Inferior parietal cortex (tissue), 1 donor: ENCODE measurements at regions not wholly inside any gene's neighbourhood (a gene's known extent, or its start where the extent isn't known, plus 50 kb on each side); places are given as distances from the start of the nearest gene placed in this dataset.

Experiments used
- DNase-seq: peaks from one replicate; pipeline ENCODE4 v3.0.0-alpha.2; 2016; ENCODE audit errors: extremely low spot score

DNA sequence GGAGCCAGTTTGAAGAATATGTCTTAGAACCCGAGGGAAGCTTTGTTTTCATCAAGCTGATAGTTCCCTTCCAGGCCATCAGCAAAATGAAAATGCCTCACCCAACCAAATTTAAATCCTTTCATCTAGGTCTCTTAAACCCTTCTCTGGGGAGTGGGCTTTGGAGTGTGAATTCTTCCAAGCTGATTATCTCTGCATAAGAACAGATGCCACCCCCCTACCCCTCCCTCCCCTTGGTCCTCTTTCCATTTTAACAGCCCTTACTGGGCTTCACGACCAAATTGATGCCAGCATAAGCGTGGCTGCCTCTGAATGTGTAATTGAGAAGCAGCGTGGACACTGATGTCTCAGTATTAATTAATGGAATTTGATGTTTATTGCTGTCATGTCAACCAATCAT is 509.7 kb upstream of the CLINT1 start:
- no peak for DNase-seq

DNA sequence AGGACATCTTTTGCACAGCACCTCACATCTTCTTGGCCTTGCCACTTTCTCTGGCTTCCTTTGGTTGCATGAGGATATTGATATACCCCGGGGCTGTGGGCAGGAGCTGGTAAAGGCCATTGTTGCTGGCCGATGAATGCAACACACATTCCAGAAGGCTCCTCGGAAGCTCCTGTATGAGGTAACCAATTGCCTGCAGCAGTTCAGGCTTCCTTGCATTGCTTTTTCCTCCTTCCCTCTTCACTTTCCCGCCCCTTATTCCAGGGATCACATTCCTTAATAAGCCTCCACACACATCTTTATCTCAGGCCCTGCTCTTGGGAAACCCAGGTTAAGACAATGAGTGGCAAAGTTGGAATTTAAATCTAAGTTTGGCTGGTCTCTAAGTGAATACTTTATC is 505.4 kb upstream of the CLINT1 start:
- DNase-seq, result no peak

DNA sequence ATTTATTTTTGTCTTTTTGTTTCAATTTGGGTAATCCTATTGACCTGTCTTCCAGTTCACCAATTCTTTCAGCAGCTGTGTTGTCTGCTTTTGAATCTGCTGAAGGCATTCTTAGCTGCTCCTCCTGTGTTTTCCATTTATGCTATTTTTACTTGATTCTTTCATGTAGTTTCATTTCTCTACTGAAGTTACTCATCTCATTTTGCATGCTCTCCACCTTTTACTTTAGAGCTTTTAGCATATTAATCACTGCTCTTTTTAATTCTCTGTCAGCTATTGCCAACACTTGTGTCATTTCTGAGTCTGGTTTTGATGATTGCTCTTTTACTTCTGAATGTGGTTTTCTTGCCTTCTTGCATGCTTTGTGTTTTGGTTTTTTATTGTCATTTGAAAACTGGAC is 496.0 kb upstream of the CLINT1 start:
- no peak for DNase-seq

DNA sequence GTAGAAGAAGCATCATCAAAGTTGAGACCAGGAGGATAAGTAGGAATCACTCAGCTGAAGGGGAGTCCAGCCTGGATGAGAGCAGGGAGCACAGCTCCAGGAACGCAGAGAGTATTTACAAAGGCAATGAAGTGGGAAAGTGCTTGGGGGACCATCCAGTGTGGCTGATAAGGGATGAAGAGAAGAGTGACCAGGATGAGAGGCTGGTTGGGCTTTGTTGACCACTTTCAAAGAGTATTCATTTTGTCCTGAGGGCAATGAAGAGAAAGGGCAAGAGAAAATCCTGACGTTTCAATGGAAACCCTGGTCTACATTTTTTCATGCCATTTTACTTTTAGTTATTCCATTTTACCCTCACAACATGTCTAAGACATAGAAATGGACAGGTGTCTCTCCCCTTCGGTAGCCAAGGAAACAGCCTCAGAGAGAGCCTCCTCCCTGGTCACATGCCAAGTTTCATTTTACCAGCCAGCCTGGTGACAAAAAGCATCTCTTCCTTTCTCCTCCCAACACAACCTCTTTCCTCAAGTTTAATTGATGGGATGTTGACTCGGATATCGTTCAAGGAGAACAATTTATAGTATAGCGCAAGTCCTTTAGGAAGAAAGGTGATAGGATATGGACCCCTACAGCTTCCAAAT is 492.7 kb upstream of the CLINT1 start:
- DNase-seq, result no peak

DNA sequence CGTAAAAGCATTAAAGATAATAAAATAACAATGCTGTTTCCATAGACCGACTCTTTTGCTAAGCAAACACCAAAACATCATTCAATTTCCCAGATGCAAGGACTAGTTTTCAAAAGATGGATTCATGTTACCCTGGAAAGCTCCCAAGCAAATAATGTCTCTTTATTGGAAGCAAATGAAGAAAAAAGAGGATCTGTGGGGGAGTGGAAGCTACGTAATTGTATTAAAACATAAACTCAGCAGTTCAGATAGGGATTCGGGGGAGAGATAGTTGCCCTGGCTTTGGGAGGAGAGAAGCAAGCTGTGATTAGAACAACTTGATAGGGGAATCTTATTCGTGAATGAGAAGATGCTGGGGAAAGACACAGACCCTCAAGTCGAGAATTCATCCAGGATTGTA is 491.0 kb upstream of the CLINT1 start:
- DNase-seq, result no peak

DNA sequence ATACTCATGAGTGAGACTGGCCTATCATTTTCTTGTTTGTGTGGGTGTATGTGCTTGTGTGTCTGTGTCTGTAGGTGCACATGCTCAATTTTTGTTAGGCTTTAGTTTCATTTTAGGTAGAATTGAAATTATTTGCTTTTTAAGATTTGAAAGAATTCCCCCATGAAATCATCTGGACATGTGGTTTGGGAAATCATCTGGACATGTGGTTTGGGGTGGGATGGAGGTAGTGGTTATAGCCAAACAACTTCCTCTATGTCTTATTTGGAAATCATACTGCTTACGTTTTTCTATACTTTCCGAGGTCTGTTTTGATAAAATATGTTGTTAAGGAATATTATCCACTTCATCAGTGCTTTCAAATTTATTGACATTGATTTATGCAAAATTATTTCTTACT is 485.4 kb upstream of the CLINT1 start:
- DNase-seq, result no peak

DNA sequence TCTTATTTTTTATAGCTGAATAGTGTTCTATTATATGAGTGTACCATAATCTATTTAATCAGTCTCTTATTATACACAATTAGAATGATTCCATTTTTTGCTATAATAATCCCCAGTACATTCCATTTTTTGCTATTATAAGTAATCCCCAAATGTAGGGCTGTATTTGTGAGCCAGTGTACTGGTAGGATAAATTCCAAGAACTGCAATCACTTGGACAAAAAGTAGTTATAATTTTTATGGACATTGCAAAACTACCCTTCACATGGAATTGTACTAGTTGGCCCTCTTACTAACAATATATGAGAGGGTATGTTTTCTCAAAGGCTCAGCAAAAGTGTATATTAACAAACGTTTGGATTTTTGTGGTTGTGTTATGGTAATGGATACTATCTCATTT is 481.7 kb upstream of the CLINT1 start:
- DNase-seq, result no peak

DNA sequence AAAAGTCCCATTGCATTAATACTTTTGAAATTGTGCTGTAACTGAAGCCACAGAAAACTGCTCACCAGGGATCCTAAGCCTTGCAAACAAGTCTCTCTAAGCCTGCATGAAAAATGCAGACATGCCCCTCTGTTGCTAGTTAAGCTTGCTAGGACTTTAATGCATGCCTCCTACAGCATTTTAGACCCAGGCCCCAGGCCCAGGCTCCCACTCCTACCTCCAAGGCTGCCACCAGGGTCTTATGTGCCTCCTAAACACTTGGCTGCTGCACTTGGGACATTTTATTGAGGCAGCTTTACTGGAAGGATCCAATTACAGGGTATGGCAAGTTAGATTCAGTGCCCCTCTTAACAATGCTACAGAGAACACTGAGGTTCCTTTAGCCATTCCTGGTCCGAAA is 467.3 kb upstream of the CLINT1 start:
- no peak for DNase-seq

DNA sequence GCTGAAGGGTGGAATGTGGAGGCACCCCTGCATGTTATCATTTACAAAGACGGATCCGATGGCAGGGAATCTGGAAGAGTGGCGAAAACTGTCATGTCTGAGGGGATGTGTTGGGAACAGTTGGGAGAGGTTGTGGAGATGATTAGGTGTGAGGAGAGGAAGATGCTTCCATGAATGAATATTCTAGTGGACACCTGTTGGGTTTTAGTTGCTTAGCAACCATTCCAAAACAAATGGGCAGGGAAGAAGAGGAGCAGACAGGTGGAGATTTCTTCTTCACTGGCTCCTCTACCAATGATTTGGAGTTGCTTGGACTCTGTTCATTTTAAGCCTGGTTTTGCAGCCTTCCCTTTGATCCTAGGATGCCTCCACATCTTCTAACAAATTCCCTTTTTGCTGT is 465.3 kb upstream of the CLINT1 start:
- DNase-seq, result no peak

DNA sequence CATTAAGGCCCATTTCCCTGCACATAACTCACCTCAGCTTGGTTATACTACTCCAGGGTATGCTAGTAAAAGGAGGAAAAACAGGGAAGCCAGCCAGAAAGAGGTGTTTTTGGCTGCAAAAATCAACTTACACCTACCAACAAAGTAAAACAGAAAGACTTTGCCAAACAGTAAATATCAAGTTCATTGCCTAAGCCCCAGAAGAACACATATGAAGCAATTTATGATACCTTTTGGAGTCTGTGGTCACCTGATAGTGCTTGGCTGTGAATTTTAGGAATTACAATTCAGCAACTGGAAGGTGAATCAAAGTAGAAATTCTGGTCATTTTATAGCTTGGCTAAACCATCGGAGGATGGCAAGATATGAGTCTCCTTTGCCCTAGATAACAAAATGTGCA is 463.7 kb upstream of the CLINT1 start:
- DNase-seq, result no peak

DNA sequence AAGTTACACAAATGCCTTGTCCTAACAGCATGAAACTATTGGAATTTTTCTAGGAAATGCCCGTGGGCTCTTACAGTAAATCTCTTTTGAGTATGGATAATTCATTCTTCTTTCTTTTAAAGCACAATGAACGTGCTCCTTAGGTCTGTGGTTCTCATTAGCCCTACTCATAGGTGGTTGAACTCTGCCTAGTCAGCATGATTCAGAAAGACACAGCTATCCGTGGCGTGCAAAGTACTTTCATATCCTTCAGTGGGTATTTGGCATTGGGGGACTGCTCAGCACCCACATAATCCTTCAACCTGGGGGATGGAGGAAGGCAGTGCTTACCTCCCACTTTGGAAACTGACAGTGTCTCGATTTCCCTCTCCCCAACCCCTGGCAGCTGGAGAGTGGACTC is 462.0 kb upstream of the CLINT1 start:
- DNase-seq, result no peak

DNA sequence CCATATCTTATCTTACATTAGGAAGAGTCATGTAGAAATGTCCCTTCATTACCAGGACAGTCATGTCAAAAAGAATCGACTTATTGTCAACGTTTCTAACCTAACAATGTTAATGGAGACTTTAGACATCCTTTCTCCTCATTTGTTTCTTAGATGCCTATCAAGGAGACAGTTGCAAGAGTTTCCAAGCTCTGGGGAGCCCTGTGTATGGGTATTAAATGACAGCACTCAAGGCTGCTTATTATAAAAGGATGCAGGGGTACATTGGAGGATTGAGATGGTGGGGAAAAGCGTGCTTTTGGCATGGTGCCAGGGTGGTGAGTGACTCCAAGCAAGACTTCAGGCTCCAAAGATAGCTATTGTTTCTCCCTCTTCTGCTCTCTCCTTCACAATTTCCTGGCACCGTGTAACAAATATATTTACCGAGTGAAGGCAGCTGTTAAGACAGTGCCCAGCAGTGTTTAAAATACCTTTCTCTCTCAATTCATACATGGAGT is 461.3 kb upstream of the CLINT1 start:
- DNase-seq, result no peak

DNA sequence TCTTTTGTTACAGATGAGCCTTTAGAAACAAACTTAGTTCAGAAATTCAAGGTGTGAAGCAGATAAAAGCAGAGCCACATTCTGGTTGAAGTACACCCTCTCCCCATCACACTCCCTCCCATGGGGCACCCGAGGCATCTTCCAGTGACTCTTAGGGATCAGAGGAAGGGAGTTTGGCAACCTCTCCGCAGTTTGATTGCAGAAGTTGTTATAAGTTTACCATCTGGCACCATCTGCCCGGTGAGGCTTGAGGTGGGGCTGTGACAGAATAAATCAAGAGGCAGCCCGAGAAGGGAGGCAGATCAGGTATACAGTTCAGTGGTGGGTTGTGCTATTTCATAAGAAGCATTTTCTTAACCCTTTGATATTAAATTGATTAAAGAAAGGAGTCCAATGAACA is 458.6 kb upstream of the CLINT1 start:
- no peak for DNase-seq

DNA sequence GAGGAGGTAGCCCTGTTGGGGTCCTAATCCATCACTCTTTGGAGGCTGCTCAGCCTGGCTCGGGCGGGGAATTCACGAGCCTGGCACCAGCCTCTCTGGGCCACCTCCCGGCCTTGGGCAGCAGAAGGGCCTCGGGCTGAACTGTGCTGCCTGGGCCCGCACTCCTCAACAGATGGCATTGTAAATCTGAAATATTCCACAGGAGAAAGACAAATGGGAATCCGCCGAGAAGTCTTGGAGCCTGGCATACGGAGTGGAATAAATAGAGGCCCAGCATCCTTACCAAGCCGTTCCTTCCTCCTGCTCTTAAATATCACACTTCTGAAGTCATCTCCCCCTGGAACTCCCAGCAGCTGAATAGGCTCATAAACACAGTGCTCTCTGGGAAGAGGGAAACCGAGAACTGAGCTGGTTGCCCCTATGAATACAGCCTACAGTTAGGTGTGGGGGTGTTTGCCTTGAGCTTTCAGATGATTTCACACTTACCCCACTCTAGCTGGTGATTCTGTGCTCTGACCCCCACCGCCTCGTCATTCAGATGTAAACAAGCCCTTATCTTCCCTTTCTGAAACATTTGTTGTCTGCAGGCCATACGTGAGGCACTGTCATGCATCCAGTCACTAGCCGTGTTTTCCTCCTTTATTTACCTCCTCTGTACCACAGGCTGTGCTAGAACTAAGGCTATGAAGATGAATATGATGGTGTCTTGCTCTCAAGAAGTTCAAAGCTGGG is 455.0 kb upstream of the CLINT1 start:
- DNase-seq, result no peak

DNA sequence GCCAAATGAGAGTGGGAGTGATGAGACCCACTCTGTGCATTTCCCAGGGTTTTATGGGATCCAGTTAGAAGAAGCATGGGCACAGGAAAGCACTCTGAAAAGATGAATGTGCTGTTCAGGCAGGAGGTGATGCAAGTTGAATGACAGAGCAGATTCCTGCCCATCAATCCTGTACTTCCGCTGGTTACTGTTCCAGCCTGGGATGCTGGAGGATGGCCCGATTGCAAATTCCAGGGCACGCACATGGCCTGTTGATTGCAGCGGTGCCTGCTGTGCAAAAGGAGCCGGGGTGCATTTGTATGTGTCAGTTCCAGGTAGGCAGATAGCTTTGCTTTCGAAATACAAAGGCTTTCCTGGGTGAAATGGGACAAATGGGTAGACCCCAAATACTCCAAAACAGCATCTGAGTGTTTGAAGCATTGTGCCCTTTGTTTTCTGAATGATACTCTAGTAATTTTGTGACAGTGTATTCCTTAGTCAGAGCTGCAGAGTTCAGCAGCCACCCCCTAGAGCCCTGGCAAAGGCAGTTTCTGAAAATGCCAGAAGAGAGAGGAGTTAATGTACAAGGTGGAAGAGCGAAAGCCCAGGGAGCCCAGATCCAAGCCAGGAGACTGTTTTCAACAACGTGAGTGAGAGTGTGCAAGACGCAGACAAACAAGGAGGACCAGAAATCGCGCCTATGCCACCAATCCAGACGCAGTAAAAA is 454.2 kb upstream of the CLINT1 start:
- no peak for DNase-seq

DNA sequence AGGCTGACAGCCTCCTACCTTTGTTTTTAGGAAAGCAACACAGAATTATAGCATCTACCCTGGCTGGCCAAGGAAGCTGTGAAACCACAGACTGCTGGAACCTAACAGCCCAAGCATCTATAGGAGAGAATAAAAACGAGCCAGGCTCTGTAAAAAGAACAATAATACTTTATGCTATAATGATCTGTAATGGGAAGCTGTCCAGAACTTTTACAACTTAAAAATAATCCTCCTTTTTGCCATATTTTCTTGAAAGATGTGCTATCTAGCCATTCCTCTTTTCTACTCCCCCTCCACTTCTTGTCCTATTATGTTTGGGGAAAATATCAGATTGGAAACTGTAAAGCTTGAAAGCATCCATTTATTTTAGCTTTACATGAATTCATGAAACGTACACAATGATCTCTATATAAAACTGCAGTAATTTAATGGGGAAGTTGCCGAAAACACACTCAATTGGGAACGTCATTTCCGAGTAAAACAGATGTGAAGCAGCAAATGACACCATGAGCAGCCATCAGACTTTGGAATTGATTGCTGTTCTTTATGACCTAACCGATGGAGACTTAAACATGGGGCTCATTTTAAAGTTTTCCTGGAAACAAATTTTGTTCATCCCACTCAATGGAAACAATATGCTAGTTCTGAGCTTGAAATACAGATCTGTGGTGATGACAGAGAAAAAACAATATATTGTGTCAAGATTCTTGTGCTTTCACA is 450.3 kb upstream of the CLINT1 start:
- no peak for DNase-seq

DNA sequence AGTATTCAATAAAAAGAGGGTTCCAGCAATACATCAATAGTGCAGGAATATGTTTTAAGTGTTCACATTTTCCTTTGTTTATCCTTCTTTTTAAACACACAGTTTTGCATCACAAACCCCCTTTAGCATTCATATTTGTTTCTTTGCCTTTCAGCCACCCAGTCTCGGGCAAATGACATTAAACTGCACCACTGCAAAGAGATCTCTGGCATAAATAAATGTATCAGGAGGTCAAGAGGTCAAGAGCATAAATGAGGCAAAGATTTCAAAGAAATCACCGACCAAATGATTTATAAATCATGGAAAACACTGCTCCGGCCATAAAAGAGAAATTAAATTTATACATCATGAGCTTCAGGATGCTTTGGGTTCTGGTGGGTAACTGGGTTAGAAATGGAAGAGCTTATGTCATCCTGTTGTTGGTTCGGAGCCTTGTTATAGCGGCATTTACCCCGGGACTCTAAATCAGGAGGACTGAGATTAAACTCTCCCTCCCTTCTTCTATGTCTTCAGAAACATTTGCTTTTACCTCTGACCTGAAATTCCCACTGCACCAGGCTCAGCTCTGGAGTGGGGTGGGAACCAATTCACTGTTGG is 449.6 kb upstream of the CLINT1 start:
- DNase-seq, result no peak

DNA sequence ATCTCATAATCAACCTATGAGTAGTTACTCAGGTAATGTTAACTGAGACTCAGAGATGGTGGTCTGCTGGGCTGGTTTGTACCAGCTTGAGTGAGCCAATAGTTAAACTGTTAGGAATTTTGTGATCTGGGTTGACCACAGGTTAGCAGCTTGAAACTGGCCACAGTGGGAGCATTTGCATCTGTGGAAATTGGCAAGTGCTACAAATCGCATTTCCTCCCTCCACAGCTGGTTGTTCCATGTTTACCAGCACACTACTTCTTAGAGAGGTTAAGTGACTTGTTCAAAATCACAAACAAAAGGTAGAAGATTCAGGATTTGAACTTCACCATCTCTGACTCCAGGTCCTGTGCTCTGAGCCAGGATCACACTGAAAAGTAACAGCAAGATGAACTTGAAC is 446.9 kb upstream of the CLINT1 start:
- no peak for DNase-seq

DNA sequence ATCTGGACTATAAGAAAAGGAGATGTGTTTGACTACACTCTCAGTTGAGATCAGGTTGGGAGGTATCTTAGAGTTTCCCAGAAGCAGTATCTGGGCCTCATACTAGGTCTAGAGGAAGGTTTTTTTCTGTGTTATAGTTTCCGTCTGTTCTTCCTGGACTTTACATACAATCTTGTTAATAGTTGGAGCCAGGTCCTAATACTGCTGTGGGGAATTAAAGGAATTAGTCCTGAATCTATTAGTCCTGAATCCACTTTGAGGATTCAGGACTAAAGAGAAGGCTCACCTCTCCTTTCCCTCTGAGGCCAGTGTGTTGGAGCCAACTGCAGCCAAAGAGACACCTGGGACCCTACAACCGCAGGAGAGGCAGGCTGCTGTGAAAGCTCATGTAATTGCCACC is 445.7 kb upstream of the CLINT1 start:
- DNase-seq, result no peak

DNA sequence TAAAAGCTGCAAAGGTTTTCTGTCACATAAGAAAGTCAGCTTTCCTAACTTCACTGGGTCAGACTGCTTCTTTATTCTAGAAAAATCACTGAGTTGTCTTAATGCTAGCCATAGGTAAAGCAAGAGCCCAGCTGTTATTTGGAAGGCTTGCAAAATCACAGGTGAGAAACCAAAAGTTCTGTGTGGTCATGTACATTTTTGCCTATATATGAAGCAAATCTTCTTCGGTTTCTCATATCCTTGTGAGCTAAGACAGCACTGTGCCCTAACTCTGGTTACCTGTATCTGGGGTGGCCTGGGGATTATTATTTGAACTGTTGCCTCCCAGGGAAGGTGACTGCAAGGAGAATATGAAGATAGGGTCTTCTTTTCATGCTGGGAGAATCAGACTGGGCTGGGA is 444.9 kb upstream of the CLINT1 start:
- no peak for DNase-seq

DNA sequence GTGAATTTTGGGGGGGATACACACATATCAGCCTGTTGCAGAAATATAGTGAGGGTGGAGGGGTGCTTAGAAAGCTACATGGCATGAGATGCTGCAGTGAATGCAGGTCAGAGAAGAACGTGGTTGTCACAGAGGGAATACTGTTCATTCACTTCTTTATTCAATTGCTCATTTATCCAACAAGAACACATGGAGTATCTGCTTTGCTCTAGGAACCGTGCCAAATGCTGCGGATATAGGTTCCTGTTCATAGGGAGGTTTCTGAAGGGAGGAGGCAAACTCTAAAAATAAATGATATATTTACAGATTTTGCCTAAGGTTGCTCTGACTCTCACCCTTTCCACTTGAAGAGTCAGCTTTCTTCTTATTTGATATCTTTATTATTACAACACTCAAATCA is 444.3 kb upstream of the CLINT1 start:
- DNase-seq, result no peak

DNA sequence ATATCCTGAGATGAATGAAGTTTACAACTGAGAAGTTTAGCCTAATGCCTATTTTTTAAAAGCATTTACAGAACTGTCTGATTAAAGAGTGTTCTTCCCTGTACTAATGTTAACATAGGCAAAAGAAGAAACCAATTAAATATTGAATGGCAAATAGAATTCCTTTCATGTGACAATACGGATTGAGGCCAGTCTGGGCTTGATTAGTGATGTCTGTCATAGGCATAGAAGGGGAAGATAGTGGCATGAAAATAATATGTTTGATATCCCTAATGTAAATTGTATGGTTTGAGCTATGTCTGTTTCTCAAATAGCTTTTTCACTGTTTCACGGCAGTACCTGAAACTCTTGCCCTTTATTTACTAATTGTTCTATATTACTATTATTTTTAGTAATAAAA is 443.1 kb upstream of the CLINT1 start:
- no peak for DNase-seq
